ENCODE measurements at regions not wholly inside any gene's neighbourhood (a gene's known extent, or its start where the extent isn't known, plus 50 kb on each side); places are given as distances from the start of the nearest gene placed in this dataset.

- H4K20me1 ChIP-seq (ENCODE audit: control insufficient read depth, insufficient read depth, insufficient read length): no peaks in the 10 kb centered on the region
- no peak overlapping the region for H4K8ac ChIP-seq (replicated peaks; ENCODE audit: insufficient read length, low read depth, low read length)
- H3K23ac ChIP-seq (ENCODE audit: insufficient read length, low read depth, low read length): no peak overlapping the region
- H3K14ac ChIP-seq (ENCODE audit: insufficient read depth, low read length): no peak overlapping the region
- no peak for DNase-seq
- H3K4me1 ChIP-seq (ENCODE audit: insufficient read depth, low read length): peaks cover 6% of the 10 kb centered on the region; the same call in 1 of the 2 replicates
- H3K18ac ChIP-seq (ENCODE audit: insufficient read length, low read depth, low read length): no peak overlapping the region
- no peak overlapping the region for H3K9ac ChIP-seq (ENCODE audit: extremely low read depth, insufficient read length, low read length)
- no peaks in the 10 kb centered on the region for H3K79me2 ChIP-seq (ENCODE audit: insufficient read depth, low read length)
- no peaks in the 10 kb centered on the region for H3K79me1 ChIP-seq (ENCODE audit: insufficient read depth, low read depth, low read length, poor library complexity, severe bottlenecking)
- no peak overlapping the region for H3T11ph ChIP-seq (ENCODE audit: low read length)
- H3K27ac Mint-ChIP-seq: no peak overlapping the region
- no peak overlapping the region for H2BK15ac ChIP-seq (ENCODE audit: low read depth, low read length)
- H2AK5ac ChIP-seq (ENCODE audit: insufficient read length, low read length): no peak overlapping the region
- no peak overlapping the region for H4K5ac ChIP-seq (ENCODE audit: insufficient read length, low read depth, low read length)
- H3K4me1 Mint-ChIP-seq: peaks cover 15 to 16% of the 10 kb centered on the region in 2 experiments
- H3K27ac ChIP-seq (ENCODE audit: insufficient read length, low read depth, low read length): no peak overlapping the region
- no peak overlapping the region for H2BK20ac ChIP-seq (ENCODE audit: low read depth, low read length, poor library complexity, severe bottlenecking)
- H3K9me3 ChIP-seq (ENCODE audit: control insufficient read depth, low read depth, low read length): no peaks in the 10 kb centered on the region
- no peak overlapping the region for H3K4me3 Mint-ChIP-seq
- H3K23me2 ChIP-seq (ENCODE audit: insufficient read length, low read depth, low read length, poor library complexity, severe bottlenecking): no peaks in the 10 kb centered on the region
- H3K27me3 ChIP-seq (ENCODE audit: insufficient read depth, low read length): no peaks in the 10 kb centered on the region
- no peak overlapping the region for H2BK5ac ChIP-seq (ENCODE audit: insufficient read length, low read length)
- H3K56ac ChIP-seq (ENCODE audit: insufficient read length, low read depth, low read length): no peak overlapping the region
- H4K91ac ChIP-seq (ENCODE audit: insufficient read length, low read depth, low read length): no peak overlapping the region
- H2AFZ ChIP-seq (ENCODE audit: low read length): no peak overlapping the region
- TF ChIP-seq CTCF (conservative IDR thresholded peaks at IDR 0.05): no peak
- no peaks in the 10 kb centered on the region for H3K27me3 Mint-ChIP-seq (ENCODE audit: low read depth)
- no peak overlapping the region for H3K4ac ChIP-seq (ENCODE audit: low read depth, low read length)
- H3K36me3 Mint-ChIP-seq (ENCODE audit: insufficient read depth in 1 of 3, low read depth in 3 of 3): no peaks in the 10 kb centered on the region
- H2BK12ac ChIP-seq (ENCODE audit: insufficient read length, low read depth, low read length): no peak overlapping the region
- H3K4me2 ChIP-seq (ENCODE audit: insufficient read depth, insufficient read length, low read length): no peak overlapping the region
- no peak overlapping the region for H2BK120ac ChIP-seq (ENCODE audit: low read depth, low read length, poor library complexity, severe bottlenecking)
- no peaks in the 10 kb centered on the region; a peak in 1 of 5 replicates for H3K9me3 Mint-ChIP-seq
These were observed 367.9 kb downstream of the SHQ1 start for GRCh38 chr3:72480366-72480765.

Measured in H9 (cell line).